IMR-90 (cell line): ENCODE measurements at regions not wholly inside any gene's neighbourhood (a gene's known extent, or its start where the extent isn't known, plus 50 kb on each side); places are given as distances from the start of the nearest gene placed in this dataset.

Experiments used
- ATAC-seq: fragments of 200-7000 bp; cut with Tn5 transposase; 2 replicates; pipeline ENCODE4 v1.9.1; 2020; ENCODE audit warnings: low read depth, mild to moderate bottlenecking, moderate library complexity
- BruUV-seq: library from RNA; stranded (reverse); fragments of 400-500 nt; replicated peaks from 2 replicates; lab custom pipeline; 2021; lab: Mats Ljungman, UMichigan
- CTCF ChIA-PET: fragments of 300-600 bp; formaldehyde crosslinking; extraction: SDS; loops from one replicate; lab custom pipeline; 2021; ENCODE audit warnings: antibody characterized with exemption; lab: Yijun Ruan, JAX
- POLR2A ChIA-PET: fragments of 300-600 bp; sonication (Branson Sonifier 250); formaldehyde crosslinking; loops from one replicate; lab custom pipeline; 2022; ENCODE audit warnings: antibody characterized with exemption; ENCODE audit not compliant: unreplicated experiment; lab: Charles Lee
- DNase-seq: peaks from one replicate; pipeline ENCODE4 v3.0.0; 2013
- H2AFZ ChIP-seq: replicated peaks from 2 replicates; pipeline ENCODE3; 2013; ENCODE audit warnings: low read length, mild to moderate bottlenecking; ENCODE audit not compliant: poor library complexity
- H2AK5ac ChIP-seq: 2 replicates; pipeline ENCODE4 v1.6.1; 2013; ENCODE audit warnings: low read depth, low read length, inconsistent platforms
- H2AK9ac ChIP-seq: replicated peaks from 2 replicates; pipeline ENCODE3; 2013; ENCODE audit warnings: mild to moderate bottlenecking, low read depth, low read length, moderate library complexity; ENCODE audit not compliant: poor library complexity
- H2BK120ac ChIP-seq: 2 replicates; pipeline ENCODE4 v1.6.1; 2013; ENCODE audit warnings: low read depth, low read length, inconsistent platforms
- H2BK15ac ChIP-seq: 3 replicates; pipeline ENCODE4 v1.6.1; 2013; ENCODE audit warnings: low read depth, low read length, inconsistent platforms
- H2BK20ac ChIP-seq: 2 replicates; pipeline ENCODE4 v1.6.1; 2013; ENCODE audit warnings: low read depth, mild to moderate bottlenecking, inconsistent platforms, low read length, moderate library complexity
- H2BK5ac ChIP-seq: 2 replicates; pipeline ENCODE4 v1.6.1; 2013; ENCODE audit warnings: mild to moderate bottlenecking, low read depth, low read length, inconsistent platforms; ENCODE audit not compliant: poor library complexity, severe bottlenecking
- H3K14ac ChIP-seq: replicated peaks from 2 replicates; pipeline ENCODE4 v1.6.1; 2013; ENCODE audit warnings: low read depth, low read length, inconsistent platforms
- H3K18ac ChIP-seq: 2 replicates; pipeline ENCODE4 v1.6.1; 2013; ENCODE audit warnings: low read depth, low read length, control low read depth
- H3K23ac ChIP-seq: 2 replicates; pipeline ENCODE4 v1.6.1; 2013; ENCODE audit warnings: low read depth, low read length, inconsistent platforms
- H3K27ac ChIP-seq: 2 replicates; pipeline ENCODE4 v1.5.1; 2013; ENCODE audit warnings: mild to moderate bottlenecking, control low read depth, low read length; ENCODE audit not compliant: insufficient read depth
- H3K27me3 ChIP-seq: 2 replicates; pipeline ENCODE4 v1.6.1; 2013; ENCODE audit warnings: low read length; ENCODE audit not compliant: control insufficient read depth, insufficient read depth
- H3K36me3 ChIP-seq: 2 replicates; pipeline ENCODE4 v1.6.1; 2013; ENCODE audit warnings: low read length, mixed read lengths; ENCODE audit not compliant: control insufficient read depth, insufficient read depth
- H3K4ac ChIP-seq: 2 replicates; pipeline ENCODE4 v1.6.1; 2013; ENCODE audit warnings: low read depth, low read length, inconsistent platforms
- H3K4me1 ChIP-seq: 2 replicates; pipeline ENCODE4 v1.6.1; 2013; ENCODE audit warnings: low read length, mixed read lengths; ENCODE audit not compliant: control insufficient read depth, insufficient read depth
- H3K4me2 ChIP-seq: 2 replicates; pipeline ENCODE4 v1.6.1; 2013; ENCODE audit warnings: low read depth, mild to moderate bottlenecking, control low read depth, low read length, moderate library complexity
- H3K4me3 ChIP-seq: 2 replicates; pipeline ENCODE4 v1.5.1; 2013; ENCODE audit warnings: low read depth, mild to moderate bottlenecking, control low read depth, low read length, moderate library complexity; ENCODE audit not compliant: insufficient read depth
- H3K56ac ChIP-seq: 2 replicates; pipeline ENCODE4 v1.6.1; 2013; ENCODE audit warnings: low read length, inconsistent platforms; ENCODE audit not compliant: insufficient read depth; ENCODE audit errors: extremely low read depth
- H3K79me1 ChIP-seq, 2 experiments: 2 replicates each; pipeline ENCODE4 v1.6.1; 2013; ENCODE audit warnings: low read length in 2 of 2, inconsistent platforms in 1 of 2, low read depth in 1 of 2
- H3K9ac ChIP-seq: 2 replicates; pipeline ENCODE4 v1.6.1; 2013; ENCODE audit warnings: low read depth, low read length, control low read depth
- H3K9me1 ChIP-seq: 2 replicates; pipeline ENCODE4 v1.6.1; 2013; ENCODE audit warnings: low read length, inconsistent platforms; ENCODE audit not compliant: insufficient read depth
- H3K9me3 ChIP-seq: 2 replicates; pipeline ENCODE4 v1.6.1; 2013; ENCODE audit warnings: low read length; ENCODE audit not compliant: control insufficient read depth, insufficient read depth
- H4K20me1 ChIP-seq: 2 replicates; pipeline ENCODE4 v1.6.1; 2013; ENCODE audit warnings: low read length, inconsistent platforms; ENCODE audit not compliant: insufficient read depth
- H4K5ac ChIP-seq: 2 replicates; pipeline ENCODE4 v1.6.1; 2013; ENCODE audit warnings: mild to moderate bottlenecking, low read depth, low read length, control low read depth
- H4K8ac ChIP-seq, 2 experiments: 2 replicates each; pipeline ENCODE4 v1.6.1; 2013; ENCODE audit warnings: low read depth in 2 of 2, low read length in 2 of 2, control low read depth in 1 of 2, inconsistent platforms in 1 of 2
- H4K91ac ChIP-seq: 2 replicates; pipeline ENCODE4 v1.6.1; 2013; ENCODE audit warnings: low read depth, low read length, inconsistent platforms; ENCODE audit not compliant: insufficient read depth
- BHLHE40 ChIP-seq: fragments of 150-350 bp; IDR thresholded peaks from 2 replicates; pipeline ENCODE4 v1.6.1; 2016; ENCODE audit warnings: mild to moderate bottlenecking, low read depth, low read length
- CEBPB ChIP-seq: IDR thresholded peaks from 2 replicates; pipeline ENCODE4 v1.6.1; 2012; ENCODE audit warnings: low read depth, low read length, improper control_type of control experiment
- CHD1 ChIP-seq: IDR thresholded peaks from 2 replicates; pipeline ENCODE4 v1.6.1; 2012; ENCODE audit warnings: low read depth, low read length, improper control_type of control experiment
- ELK1 ChIP-seq: fragments of 150-350 bp; IDR thresholded peaks from 2 replicates; pipeline ENCODE4 v1.6.1; 2016; ENCODE audit warnings: low read depth, mild to moderate bottlenecking, low read length, moderate library complexity, borderline replicate concordance
- MAZ ChIP-seq: IDR thresholded peaks from 2 replicates; pipeline ENCODE4 v1.6.1; 2012; ENCODE audit warnings: low read depth, mild to moderate bottlenecking, low read length, improper control_type of control experiment, moderate library complexity, borderline replicate concordance
- MXI1 ChIP-seq: IDR thresholded peaks from 2 replicates; pipeline ENCODE4 v1.6.1; 2012; ENCODE audit warnings: low read depth, mild to moderate bottlenecking, low read length, moderate library complexity, borderline replicate concordance
- NFE2L2 ChIP-seq: fragments of 150-350 bp; IDR thresholded peaks from 2 replicates; pipeline ENCODE4 v1.6.1; 2016; ENCODE audit warnings: low read depth, mild to moderate bottlenecking, low read length
- POLR2A ChIP-seq: IDR thresholded peaks from 2 replicates; pipeline ENCODE4 v1.6.1; 2012; ENCODE audit warnings: mild to moderate bottlenecking, low read depth, low read length
- RAD21 ChIP-seq: IDR thresholded peaks from 2 replicates; pipeline ENCODE4 v1.6.1; 2012; ENCODE audit warnings: low read length, improper control_type of control experiment
- RCOR1 ChIP-seq: IDR thresholded peaks from 2 replicates; pipeline ENCODE4 v1.6.1; 2012; ENCODE audit warnings: mild to moderate bottlenecking, low read length, improper control_type of control experiment; ENCODE audit not compliant: insufficient replicate concordance
- RFX5 ChIP-seq: IDR thresholded peaks from 2 replicates; pipeline ENCODE4 v1.8.0; 2012; ENCODE audit warnings: low read depth, mild to moderate bottlenecking, low read length, moderate library complexity
- SMC3 ChIP-seq: fragments of 150-350 bp; IDR thresholded peaks from 2 replicates; pipeline ENCODE4 v1.6.1; 2016; ENCODE audit warnings: low read depth, mild to moderate bottlenecking, antibody characterized with exemption, low read length, moderate library complexity
- USF2 ChIP-seq: fragments of 150-350 bp; IDR thresholded peaks from 2 replicates; pipeline ENCODE4 v1.6.1; 2017; ENCODE audit warnings: mild to moderate bottlenecking, antibody characterized with exemption, low read length, low read depth
- dilution Hi-C: fragments of 300-500 bp; cut with HindIII; formaldehyde crosslinking; loops from one replicate; pipeline ENCODE4 v1.14.3; 2018; ENCODE audit warnings: low sequenced_read_pairs; ENCODE audit not compliant: unreplicated experiment
- in situ Hi-C: fragments of 300-500 bp; cut with MboI; formaldehyde crosslinking; loops from 3 replicates; pipeline ENCODE4 v1.14.3; 2019; ENCODE audit warnings: low sequenced_read_pairs, inconsistent platforms, mixed read lengths
- intact Hi-C: fragments of 100-400 bp; cut with micrococcal nuclease; formaldehyde crosslinking; loops from 2 replicates; pipeline ENCODE4 v1.10.0; 2022

GRCh38 chr5:169385636-169386035 is 84.7 kb upstream of the SLIT3 start:
- POLR2A ChIA-PET = no interaction called here

More at GRCh38 chr5:169385636-169386035, 84.7 kb upstream of the SLIT3 start:
- no peak overlapping the region for H2BK120ac ChIP-seq
- no peak overlapping the region for H2BK20ac ChIP-seq
- no peak overlapping the region for H2BK15ac ChIP-seq
- no peak overlapping the region for H3K23ac ChIP-seq
- H3K9ac ChIP-seq = no peak overlapping the region
- H4K5ac ChIP-seq = no peak overlapping the region
- dilution Hi-C loops = no loop called here
- H4K91ac ChIP-seq = no peak overlapping the region
- no peak for ATAC-seq
- H3K9me3 ChIP-seq = no peaks in the 10 kb centered on the region
- in situ Hi-C loops = no loop called here
- no peak overlapping the region for H2AK5ac ChIP-seq
- TF ChIP-seq CHD1 (no peak), MAZ (no peak), USF2 (no peak), MXI1 (no peak), BHLHE40 (no peak), CEBPB (no peak), RCOR1 (no peak), RFX5 (no peak), RAD21 (no peak), NFE2L2 (no peak), POLR2A (no peak), SMC3 (no peak), ELK1 (no peak)
- H4K20me1 ChIP-seq = no peaks in the 10 kb centered on the region
- no peaks in the 10 kb centered on the region for H3K9me1 ChIP-seq
- H3K36me3 ChIP-seq = no peaks in the 10 kb centered on the region
- H3K27me3 ChIP-seq = no peaks in the 10 kb centered on the region
- no TSS peak for BruUV-seq
- no peak overlapping the region for H3K4me3 ChIP-seq
- no peak overlapping the region for H2AK9ac ChIP-seq
- H3K4ac ChIP-seq = no peak overlapping the region
- H3K27ac ChIP-seq = no peak overlapping the region
- no peak overlapping the region for H2AFZ ChIP-seq
- no peak overlapping the region for H3K56ac ChIP-seq
- H4K8ac ChIP-seq = no peak overlapping the region
- H2BK5ac ChIP-seq = no peak overlapping the region
- H3K18ac ChIP-seq = no peak overlapping the region
- H3K14ac ChIP-seq = no peak overlapping the region
- DNase-seq = no peak
- CTCF ChIA-PET = no interaction called here
- no peaks in the 10 kb centered on the region for H3K79me1 ChIP-seq
- no peaks in the 10 kb centered on the region for H3K4me1 ChIP-seq
- intact Hi-C loops = no loop called here
- no peak overlapping the region for H3K4me2 ChIP-seq
